A549 (cell line): ENCODE measurements at regions not wholly inside any gene's neighbourhood (a gene's known extent, or its start where the extent isn't known, plus 50 kb on each side); places are given as distances from the start of the nearest gene placed in this dataset.

Experiments
- ATAC-seq, 2 experiments: fragments of 200-7000 bp in 1 of 2; fragments of >200 bp in 1 of 2; cut with Nextera tagmentation in 1 of 2; cut with Tn5 transposase in 1 of 2; 3 replicates each; pipeline versions ENCODE4 v1.8.0 to v1.9.1; 2018 to 2020; ENCODE audit warnings: mild to moderate bottlenecking in 1 of 2, moderate library complexity in 1 of 2
- CTCF ChIA-PET: fragments of 300-600 bp; sonication (Branson Sonifier 250); formaldehyde crosslinking; extraction: SDS; loops from one replicate; lab custom pipeline; 2021; ENCODE audit warnings: antibody characterized with exemption, inconsistent platforms; lab: Yijun Ruan, JAX
- POLR2A ChIA-PET: fragments of 350-600 bp; formaldehyde crosslinking; extraction: SDS; loops from one replicate; lab custom pipeline; 2021; ENCODE audit warnings: antibody characterized with exemption, inconsistent platforms; lab: Yijun Ruan, JAX
- DNase-seq, 2 experiments: peaks; one replicate each; pipeline versions ENCODE4 v3.0.0 to v3.0.0-alpha.2; 2011 to 2016; ENCODE audit warnings: low read depth in 1 of 2, low spot score in 1 of 2
- FAIRE-seq: peaks from 2 replicates; lab custom pipeline; 2011; peaks lifted over from hg19 to GRCh38; lab: Jason Lieb, UNC
- H3K27ac ChIP-seq, 2 experiments: fragments of >200 bp; sonication (Bioruptor Twin); formaldehyde crosslinking; 3 replicates each; pipeline ENCODE4 v1.5.1; 2016 to 2017
- H3K4me1 ChIP-seq: fragments of >200 bp; sonication (Bioruptor Twin); formaldehyde crosslinking; 3 replicates; pipeline ENCODE4 v1.6.1; 2016
- H3K4me2 ChIP-seq: fragments of >200 bp; sonication (Bioruptor Twin); formaldehyde crosslinking; 3 replicates; pipeline ENCODE4 v1.6.1; 2016
- H3K4me3 ChIP-seq: fragments of >200 bp; sonication (Bioruptor Twin); formaldehyde crosslinking; 3 replicates; pipeline ENCODE4 v1.5.1; 2016
- H3K9me3 ChIP-seq: fragments of >200 bp; sonication (Bioruptor Twin); formaldehyde crosslinking; 3 replicates; pipeline ENCODE4 v1.6.1; 2016
- BCL3 ChIP-seq: fragments of >200 bp; sonication (Bioruptor Twin); formaldehyde crosslinking; IDR thresholded peaks from 3 replicates; pipeline ENCODE4 v1.6.1; 2016
- BHLHE40 ChIP-seq: IDR thresholded peaks from 2 replicates; pipeline ENCODE4 v1.6.1; 2012; ENCODE audit warnings: low read depth, low read length, inconsistent platforms
- CBX2 ChIP-seq: fragments of 200-600 bp; sonication (generic); IDR thresholded peaks from 2 replicates; pipeline ENCODE4 v1.6.1; 2016; ENCODE audit warnings: low read depth, mild to moderate bottlenecking, borderline replicate concordance
- CEBPB ChIP-seq, 2 experiments: fragments of >200 bp in 1 of 2; sonication (Bioruptor Twin) in 1 of 2; formaldehyde crosslinking in 1 of 2; IDR thresholded peaks; 2 replicates each; pipeline ENCODE4 v1.6.1; 2012 to 2016
- CHD2 ChIP-seq: fragments of 150-350 bp; IDR thresholded peaks from 2 replicates; pipeline ENCODE4 v1.6.1; 2014; ENCODE audit warnings: low read length; ENCODE audit not compliant: partially characterized antibody
- E2F6 ChIP-seq: IDR thresholded peaks from 2 replicates; pipeline ENCODE4 v1.6.1; 2012; ENCODE audit warnings: low read depth, borderline replicate concordance
- ESRRA ChIP-seq: fragments of 150-350 bp; IDR thresholded peaks from 2 replicates; pipeline ENCODE4 v1.6.1; 2014; ENCODE audit warnings: mild to moderate bottlenecking, low read length, borderline replicate concordance
- HOXB13 ChIP-seq: fragments of 250-450 bp; sonication (Bioruptor Pico); IDR thresholded peaks from 2 replicates; pipeline ENCODE4 v1.5.0; 2020; ENCODE audit warnings: low read depth, mild to moderate bottlenecking, moderate library complexity
- JUN ChIP-seq, 2 experiments: fragments of >200 bp; sonication (Bioruptor Twin); formaldehyde crosslinking; IDR thresholded peaks; 2 replicates in 1 of 2; 3 replicates in 1 of 2; pipeline ENCODE4 v1.6.1; 2016 to 2017
- JUNB ChIP-seq: fragments of >200 bp; sonication (Bioruptor Twin); formaldehyde crosslinking; IDR thresholded peaks from 2 replicates; pipeline ENCODE4 v1.6.1; 2016
- KDM1A ChIP-seq: fragments of 200-600 bp; sonication (generic); IDR thresholded peaks from 2 replicates; pipeline ENCODE4 v1.6.1; 2016; ENCODE audit warnings: low read depth, mild to moderate bottlenecking
- KDM5A ChIP-seq: fragments of 200-600 bp; sonication (generic); IDR thresholded peaks from 2 replicates; pipeline ENCODE4 v1.6.1; 2016; ENCODE audit warnings: antibody characterized with exemption, mild to moderate bottlenecking
- MAFK ChIP-seq: fragments of 450-650 bp; IDR thresholded peaks from 2 replicates; pipeline ENCODE4 v1.6.1; 2014; ENCODE audit not compliant: partially characterized antibody
- MAX ChIP-seq: IDR thresholded peaks from 2 replicates; pipeline ENCODE4 v1.6.1; 2012
- NR3C1 ChIP-seq: fragments of >200 bp; sonication (Bioruptor Twin); formaldehyde crosslinking; IDR thresholded peaks from 3 replicates; pipeline ENCODE4 v1.6.1; 2017
- PHF8 ChIP-seq: fragments of 200-600 bp; sonication (generic); IDR thresholded peaks from 2 replicates; pipeline ENCODE4 v1.6.1; 2016; ENCODE audit warnings: low read depth, mild to moderate bottlenecking, antibody characterized with exemption, moderate library complexity, borderline replicate concordance
- POLR2AphosphoS2 ChIP-seq: conservative IDR thresholded peaks from 2 replicates; pipeline ENCODE4 v1.6.1; 2012; ENCODE audit warnings: low read length, improper control_type of control experiment, inconsistent platforms
- RARB ChIP-seq: fragments of 250-450 bp; sonication (Bioruptor Pico); IDR thresholded peaks from 2 replicates; pipeline ENCODE4 v1.8.0; 2021; ENCODE audit warnings: mild to moderate bottlenecking, moderate library complexity
- RCOR1 ChIP-seq: fragments of 150-350 bp; IDR thresholded peaks from 2 replicates; pipeline ENCODE4 v1.6.1; 2014; ENCODE audit warnings: antibody characterized with exemption, low read length, low read depth
- RNF2 ChIP-seq: fragments of 200-600 bp; sonication (generic); IDR thresholded peaks from 2 replicates; pipeline ENCODE4 v1.6.1; 2016; ENCODE audit warnings: low read depth, mild to moderate bottlenecking, antibody characterized with exemption, moderate library complexity, borderline replicate concordance
- TP53 ChIP-seq: fragments of 250-450 bp; sonication (Bioruptor Pico); IDR thresholded peaks from 2 replicates; pipeline ENCODE4 v1.5.0; 2021; ENCODE audit warnings: mild to moderate bottlenecking, moderate library complexity
- USF2 ChIP-seq: fragments of 450-650 bp; IDR thresholded peaks from 2 replicates; pipeline ENCODE4 v1.6.1; 2014; ENCODE audit warnings: antibody characterized with exemption
- ZC3H11A ChIP-seq: fragments of 450-650 bp; IDR thresholded peaks from 2 replicates; pipeline ENCODE4 v1.6.1; 2014; ENCODE audit warnings: antibody characterized with exemption, mild to moderate bottlenecking
- ZFP36 ChIP-seq: fragments of 450-650 bp; IDR thresholded peaks from 2 replicates; pipeline ENCODE4 v1.6.1; 2014; ENCODE audit warnings: borderline replicate concordance; ENCODE audit not compliant: partially characterized antibody
- WGBS: methylation state at CpG from one replicate; pipeline ENCODE4 v1.1.6; 2017; ENCODE audit errors: missing lambda C conversion rate; 5-methylcytosine and 5-hydroxymethylcytosine counted together

GRCh38 chr10:26939962-26940354, 79.2 kb upstream of the ABI1 start:
- no peak overlapping the region for H3K27ac ChIP-seq
- CTCF ChIA-PET, result no interaction called here
- DNase-seq, result no peak
- no peaks in the 10 kb centered on the region for H3K4me1 ChIP-seq
- POLR2A ChIA-PET, result no interaction called here
- WGBS, result 76% methylated on average over 8 of the region's 8 CpGs
- TF ChIP-seq BHLHE40 (no peak), KDM1A (no peak), CEBPB (IDR thresholded peaks at IDR 0.05) (no peak), HOXB13 (CRISPR knock-in tag) (no peak), TP53 (no peak), MAX (no peak), JUNB (no peak), RCOR1 (no peak), KDM5A (no peak), MAFK (no peak), USF2 (no peak), JUN (IDR thresholded peaks at IDR 0.05) (no peak), RNF2 (no peak), ESRRA (no peak), PHF8 (no peak), NR3C1 (no peak), ZC3H11A (no peak), CBX2 (no peak), ZFP36 (no peak), RARB (CRISPR knock-in tag) (no peak)
- TF ChIP-seq, all 56 proteins: peak for 0
- ATAC-seq (no peak), FAIRE-seq (no peak)
- Histone ChIP-seq H3K4me3 (no peak overlapping the region), H3K4me2 (no peak overlapping the region), H3K9me3 (no peaks in the 10 kb centered on the region)

- CTCF ChIA-PET, result no interaction called here
These were observed 78.7 kb upstream of the ABI1 start for GRCh38 chr10:26939290-26939961.

More at GRCh38 chr10:26939290-26939961, 78.7 kb upstream of the ABI1 start:
- WGBS, result 84% methylated on average over 22 of the region's 22 CpGs
- no peaks in the 10 kb centered on the region for H3K9me3 ChIP-seq
- FAIRE-seq (no peak), DNase-seq (no peak), ATAC-seq (no peak; a peak in 1 of 6 replicates)
- H3K4me3 ChIP-seq, result no peak overlapping the region
- H3K4me2 ChIP-seq, result no peak overlapping the region
- TF ChIP-seq CHD2, result no peak
- TF ChIP-seq BCL3, result no peak
- no peak for TF ChIP-seq POLR2AphosphoS2
- TF ChIP-seq E2F6, result no peak
- no peaks in the 10 kb centered on the region for H3K4me1 ChIP-seq
- POLR2A ChIA-PET, result no interaction called here
- H3K27ac ChIP-seq, result no peak overlapping the region
